Neutrophil (primary cell): ENCODE measurements at regions not wholly inside any gene's neighbourhood (a gene's known extent, or its start where the extent isn't known, plus 50 kb on each side); places are given as distances from the start of the nearest gene placed in this dataset.

Experiments
- H3K27ac ChIP-seq: fragments of 200-600 bp; sonication (generic); 2 replicates; pipeline ENCODE4 v1.5.1; 2016; ENCODE audit warnings: mild to moderate bottlenecking, moderate library complexity
- H3K27me3 ChIP-seq: fragments of 200-600 bp; sonication (generic); 2 replicates; pipeline ENCODE4 v1.6.0; 2016; ENCODE audit warnings: mild to moderate bottlenecking
- H3K36me3 ChIP-seq: fragments of 200-600 bp; sonication (generic); 2 replicates; pipeline ENCODE4 v1.5.1; 2017
- H3K4me1 ChIP-seq, 2 experiments: fragments of 200-600 bp in 1 of 2; sonication (generic) in 1 of 2; 1 replicate in 1 of 2; 2 replicates in 1 of 2; pipeline versions ENCODE4 v1.5.1 to v1.6.1; 2013 to 2016; ENCODE audit warnings: low read depth in 1 of 2, low read length in 1 of 2, mild to moderate bottlenecking in 1 of 2, moderate library complexity in 1 of 2; ENCODE audit not compliant: control insufficient read depth in 1 of 2, insufficient read depth in 1 of 2
- H3K4me3 ChIP-seq, 2 experiments: fragments of 200-600 bp in 1 of 2; sonication (generic) in 1 of 2; 1 replicate in 1 of 2; 2 replicates in 1 of 2; pipeline ENCODE4 v1.5.1; 2013 to 2016; ENCODE audit warnings: low read depth in 1 of 2, low read length in 1 of 2, mild to moderate bottlenecking in 1 of 2, moderate library complexity in 1 of 2
- H3K9me3 ChIP-seq: fragments of 200-600 bp; sonication (generic); 2 replicates; pipeline ENCODE4 v1.5.1; 2016
- TF ChIP-seq, protein P1 (sequence below): fragments of 200-600 bp; sonication (generic); IDR thresholded peaks from 2 replicates; pipeline ENCODE4 v1.5.1; 2016; ENCODE audit warnings: antibody characterized with exemption

GRCh38 chr3:153631102-153631501 is 469.1 kb downstream of the RAP2B start:
- peaks cover 4 to 19% of the 10 kb centered on the region in 2 experiments for H3K4me1 ChIP-seq
- H3K9me3 ChIP-seq: no peaks in the 10 kb centered on the region
- H3K27ac ChIP-seq: no peak overlapping the region
- H3K27me3 ChIP-seq: peaks cover 9% of the 10 kb centered on the region
- no peak overlapping the region for H3K4me3 ChIP-seq
- H3K36me3 ChIP-seq: no peaks in the 10 kb centered on the region
- TF ChIP-seq, protein P1, sequence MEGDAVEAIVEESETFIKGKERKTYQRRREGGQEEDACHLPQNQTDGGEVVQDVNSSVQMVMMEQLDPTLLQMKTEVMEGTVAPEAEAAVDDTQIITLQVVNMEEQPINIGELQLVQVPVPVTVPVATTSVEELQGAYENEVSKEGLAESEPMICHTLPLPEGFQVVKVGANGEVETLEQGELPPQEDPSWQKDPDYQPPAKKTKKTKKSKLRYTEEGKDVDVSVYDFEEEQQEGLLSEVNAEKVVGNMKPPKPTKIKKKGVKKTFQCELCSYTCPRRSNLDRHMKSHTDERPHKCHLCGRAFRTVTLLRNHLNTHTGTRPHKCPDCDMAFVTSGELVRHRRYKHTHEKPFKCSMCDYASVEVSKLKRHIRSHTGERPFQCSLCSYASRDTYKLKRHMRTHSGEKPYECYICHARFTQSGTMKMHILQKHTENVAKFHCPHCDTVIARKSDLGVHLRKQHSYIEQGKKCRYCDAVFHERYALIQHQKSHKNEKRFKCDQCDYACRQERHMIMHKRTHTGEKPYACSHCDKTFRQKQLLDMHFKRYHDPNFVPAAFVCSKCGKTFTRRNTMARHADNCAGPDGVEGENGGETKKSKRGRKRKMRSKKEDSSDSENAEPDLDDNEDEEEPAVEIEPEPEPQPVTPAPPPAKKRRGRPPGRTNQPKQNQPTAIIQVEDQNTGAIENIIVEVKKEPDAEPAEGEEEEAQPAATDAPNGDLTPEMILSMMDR: no peak

- H3K4me3 ChIP-seq: no peak overlapping the region
- no peaks in the 10 kb centered on the region for H3K36me3 ChIP-seq
- TF ChIP-seq, protein P1: no peak
- no peak overlapping the region for H3K27ac ChIP-seq
- H3K27me3 ChIP-seq: peaks cover 9% of the 10 kb centered on the region
- no peaks in the 10 kb centered on the region for H3K9me3 ChIP-seq
- peaks cover 4 to 19% of the 10 kb centered on the region in 2 experiments for H3K4me1 ChIP-seq
Measured at GRCh38 chr3:153631664-153632063, 469.6 kb downstream of the RAP2B start.

GRCh38 chr3:153633407-153633806 is 471.4 kb downstream of the RAP2B start:
- Histone ChIP-seq H3K9me3 (no peaks in the 10 kb centered on the region), H3K36me3 (no peaks in the 10 kb centered on the region), H3K27me3 (peaks cover 9% of the 10 kb centered on the region), H3K4me1 (peaks cover 4 to 10% of the 10 kb centered on the region in 2 experiments), H3K27ac (no peak overlapping the region), H3K4me3 (no peak overlapping the region)
- TF ChIP-seq, protein P1: no peak

GRCh38 chr3:153634683-153635082 is 472.7 kb downstream of the RAP2B start:
- Histone ChIP-seq H3K4me3 (no peak overlapping the region), H3K27ac (no peak overlapping the region), H3K9me3 (no peaks in the 10 kb centered on the region), H3K36me3 (no peaks in the 10 kb centered on the region), H3K4me1 (peaks cover 4 to 5% of the 10 kb centered on the region in 2 experiments), H3K27me3 (peaks cover 2% of the 10 kb centered on the region)
- TF ChIP-seq, protein P1: no peak

DNA sequence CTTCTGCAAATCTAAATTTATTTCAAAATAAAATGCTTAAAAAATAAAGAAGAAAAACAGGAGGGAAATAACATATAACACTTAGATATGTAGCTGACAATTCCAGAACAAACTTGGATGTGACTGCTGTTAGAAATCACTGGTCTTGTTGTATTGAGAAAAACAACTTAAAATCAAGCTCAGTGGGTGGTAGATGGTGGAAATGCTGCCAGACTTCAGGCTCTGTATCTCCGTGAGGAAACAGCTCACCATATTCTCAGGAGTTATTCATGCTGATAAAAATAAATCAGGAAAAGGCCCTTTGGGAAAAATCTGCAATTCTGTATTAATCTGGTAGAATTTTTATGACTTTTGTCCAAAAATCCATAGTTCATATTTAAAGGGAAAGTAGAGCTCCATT is 477.6 kb downstream of the RAP2B start:
- TF ChIP-seq, protein P1: no peak

More for the DNA sequence above, 477.6 kb downstream of the RAP2B start:
- Histone ChIP-seq H3K27me3 (no peaks in the 10 kb centered on the region), H3K4me1 (no peaks in the 10 kb centered on the region), H3K36me3 (no peaks in the 10 kb centered on the region), H3K27ac (no peak overlapping the region), H3K4me3 (no peak overlapping the region), H3K9me3 (no peaks in the 10 kb centered on the region)
